Prostate gland (tissue), 2 donors: ENCODE measurements at regions not wholly inside any gene's neighbourhood (a gene's known extent, or its start where the extent isn't known, plus 50 kb on each side); places are given as distances from the start of the nearest gene placed in this dataset.
"Not testable (repeated sequence)": the region's sequence is repeated elsewhere in the genome, so short reads cannot be mapped to it uniquely, and the experiment has no call there.

Source experiments
- POLR2A ChIP-seq: fragments of 450-650 bp; IDR thresholded peaks from one replicate; pipeline ENCODE4 v1.6.1; 2016; ENCODE audit warnings: antibody characterized with exemption, mild to moderate bottlenecking
- POLR2AphosphoS5 ChIP-seq: sonication (generic); formaldehyde crosslinking; IDR thresholded peaks from one replicate; pipeline ENCODE4 v1.6.1; 2017; ENCODE audit warnings: antibody characterized with exemption
- TF ChIP-seq, protein P1 (sequence below), 4 experiments: fragments of 200-600 bp in 2 of 4; fragments of 450-650 bp in 2 of 4; sonication (generic) in 2 of 4; IDR thresholded peaks; 1 replicate in 3 of 4; 2 replicates in 1 of 4; pipeline ENCODE4 v1.5.1; 2016 to 2019; ENCODE audit warnings: antibody characterized with exemption in 4 of 4, mild to moderate bottlenecking in 2 of 4, moderate library complexity in 2 of 4

DNA sequence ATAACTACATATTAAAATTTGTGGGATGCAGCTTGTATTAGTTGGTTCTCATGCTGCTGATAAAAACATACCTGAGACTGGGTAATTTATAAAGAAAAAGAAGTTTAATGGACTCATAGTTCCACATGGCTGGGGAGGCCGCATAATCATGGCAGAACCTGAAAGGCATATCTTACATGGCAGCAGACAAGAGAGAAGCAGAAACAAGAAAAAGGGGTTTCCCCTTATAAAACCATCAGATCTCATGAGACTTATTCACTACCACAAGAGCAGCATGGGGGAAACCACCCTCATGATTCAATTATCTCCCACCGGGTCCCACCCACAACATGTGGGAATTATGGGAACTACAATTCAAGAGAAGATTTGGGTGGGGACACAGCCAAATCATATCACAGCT is 320.3 kb upstream of the UBE2E2 start:
- TF ChIP-seq, protein P1, sequence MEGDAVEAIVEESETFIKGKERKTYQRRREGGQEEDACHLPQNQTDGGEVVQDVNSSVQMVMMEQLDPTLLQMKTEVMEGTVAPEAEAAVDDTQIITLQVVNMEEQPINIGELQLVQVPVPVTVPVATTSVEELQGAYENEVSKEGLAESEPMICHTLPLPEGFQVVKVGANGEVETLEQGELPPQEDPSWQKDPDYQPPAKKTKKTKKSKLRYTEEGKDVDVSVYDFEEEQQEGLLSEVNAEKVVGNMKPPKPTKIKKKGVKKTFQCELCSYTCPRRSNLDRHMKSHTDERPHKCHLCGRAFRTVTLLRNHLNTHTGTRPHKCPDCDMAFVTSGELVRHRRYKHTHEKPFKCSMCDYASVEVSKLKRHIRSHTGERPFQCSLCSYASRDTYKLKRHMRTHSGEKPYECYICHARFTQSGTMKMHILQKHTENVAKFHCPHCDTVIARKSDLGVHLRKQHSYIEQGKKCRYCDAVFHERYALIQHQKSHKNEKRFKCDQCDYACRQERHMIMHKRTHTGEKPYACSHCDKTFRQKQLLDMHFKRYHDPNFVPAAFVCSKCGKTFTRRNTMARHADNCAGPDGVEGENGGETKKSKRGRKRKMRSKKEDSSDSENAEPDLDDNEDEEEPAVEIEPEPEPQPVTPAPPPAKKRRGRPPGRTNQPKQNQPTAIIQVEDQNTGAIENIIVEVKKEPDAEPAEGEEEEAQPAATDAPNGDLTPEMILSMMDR (IDR thresholded peaks at IDR 0.05), result not testable (repeated sequence)
- TF ChIP-seq POLR2A, POLR2AphosphoS5: not testable (repeated sequence)
